ENCODE measurements at regions not wholly inside any gene's neighbourhood (a gene's known extent, or its start where the extent isn't known, plus 50 kb on each side); places are given as distances from the start of the nearest gene placed in this dataset.

DNA sequence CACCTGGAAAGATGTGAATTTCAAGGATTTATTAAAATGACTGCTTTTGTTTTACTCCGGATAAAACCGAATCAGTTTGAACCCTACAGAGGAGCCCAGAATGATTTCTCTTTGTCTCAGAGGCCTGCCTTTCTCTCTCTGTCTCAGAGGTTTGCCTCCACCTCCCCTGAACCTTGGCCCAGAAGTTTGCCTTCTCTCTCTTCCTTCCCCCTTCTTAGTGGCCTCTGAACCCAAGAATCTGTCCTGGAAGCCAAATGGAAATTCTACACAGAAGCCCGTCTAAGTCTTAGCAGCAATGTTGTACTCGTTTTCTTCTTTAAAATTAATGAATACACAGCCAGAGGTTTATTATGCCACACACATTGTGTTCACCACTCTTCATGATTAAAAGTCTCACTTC is 200.7 kb downstream of the SOCS6 start:
- FAIRE-seq: no peak

DNA sequence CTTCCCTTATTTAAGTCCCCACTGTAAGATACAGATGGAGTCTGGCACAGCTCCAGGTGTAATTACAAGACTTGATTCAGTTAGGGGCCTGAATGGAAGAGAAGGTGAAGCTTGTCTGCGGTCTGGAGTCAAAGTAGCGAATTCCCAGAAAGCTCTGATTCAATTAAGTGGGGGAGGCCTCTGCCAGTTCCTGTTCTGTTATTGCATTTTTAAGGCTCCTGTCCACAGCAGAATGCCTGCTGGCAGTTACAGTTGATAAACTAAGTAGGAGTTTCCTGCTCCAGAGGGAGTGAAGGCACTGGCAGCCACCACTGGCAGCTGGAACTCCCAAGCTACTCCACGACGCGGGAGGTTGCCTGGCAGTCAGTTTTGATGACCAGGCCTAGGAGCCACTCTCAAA is 181.1 kb downstream of the SOCS6 start:
- FAIRE-seq: no peak

DNA sequence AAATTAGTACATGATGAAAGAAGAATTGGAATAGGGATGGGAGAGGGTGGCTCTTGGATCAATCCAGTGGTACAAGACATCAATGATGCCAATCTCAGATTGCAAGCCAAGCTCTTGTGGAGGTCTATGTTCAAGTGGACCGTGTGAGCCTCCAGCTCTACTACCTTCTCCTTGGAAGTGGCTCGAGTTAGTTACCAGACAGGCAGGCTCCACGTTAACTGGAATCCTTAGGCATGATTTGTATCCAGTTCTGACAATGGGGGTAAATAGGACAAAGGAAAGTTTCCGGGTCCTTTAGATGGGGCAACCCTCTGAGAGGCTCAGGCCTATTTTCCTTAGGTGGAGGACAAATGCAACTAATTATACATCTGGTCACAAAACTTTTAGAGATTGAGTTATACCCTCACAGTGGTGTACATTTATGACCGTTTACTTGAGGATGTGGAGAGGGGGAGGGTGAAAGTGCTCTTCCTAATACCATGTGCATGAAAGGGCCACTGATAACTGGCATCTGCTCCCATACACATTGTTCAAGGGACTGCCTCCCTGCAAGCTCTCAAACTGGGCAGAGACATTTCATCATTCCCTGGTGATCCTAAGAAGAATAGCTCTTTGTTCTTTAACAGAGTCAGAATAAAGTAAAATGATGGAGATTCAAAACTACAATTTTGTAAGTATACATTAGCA is 180.2 kb downstream of the SOCS6 start:
- no peak for FAIRE-seq

DNA sequence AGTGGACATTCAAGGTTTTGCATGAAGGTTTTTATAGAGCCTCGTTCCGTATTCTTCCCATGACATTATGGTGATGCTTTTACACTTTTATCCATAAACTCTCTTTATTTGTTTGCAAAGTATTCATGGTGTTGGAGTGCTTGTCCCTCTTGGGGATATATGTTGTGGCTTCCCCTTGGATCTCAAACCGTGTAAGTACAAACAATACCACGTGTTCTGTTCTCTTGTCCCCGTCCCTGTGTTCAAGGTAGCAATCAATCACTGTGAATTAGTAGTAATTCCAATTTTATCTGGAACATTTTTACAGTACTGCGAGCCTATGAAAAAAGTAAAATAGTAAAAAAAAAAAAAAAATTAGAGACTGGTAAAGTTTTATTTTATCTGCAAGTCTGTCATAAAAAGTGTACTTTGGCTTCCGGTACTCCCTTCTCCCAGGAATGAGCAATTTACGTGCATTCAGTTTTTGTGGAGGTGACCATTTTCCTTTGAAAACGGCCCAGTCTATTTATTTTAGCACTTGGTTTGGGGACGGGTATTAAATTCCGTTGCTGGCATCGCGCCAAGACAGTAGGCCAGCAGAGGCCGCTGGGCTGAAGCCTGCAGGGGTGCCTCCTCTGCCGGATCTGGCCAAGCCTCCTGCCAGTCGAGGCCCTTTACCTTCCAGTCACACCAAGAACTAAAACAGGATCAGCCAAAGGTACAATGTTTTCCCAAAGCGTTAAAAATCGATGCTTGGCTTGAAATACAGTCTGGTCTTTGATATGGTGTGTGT is 175.7 kb downstream of the SOCS6 start:
- peak; percentile 30 for FAIRE-seq

DNA sequence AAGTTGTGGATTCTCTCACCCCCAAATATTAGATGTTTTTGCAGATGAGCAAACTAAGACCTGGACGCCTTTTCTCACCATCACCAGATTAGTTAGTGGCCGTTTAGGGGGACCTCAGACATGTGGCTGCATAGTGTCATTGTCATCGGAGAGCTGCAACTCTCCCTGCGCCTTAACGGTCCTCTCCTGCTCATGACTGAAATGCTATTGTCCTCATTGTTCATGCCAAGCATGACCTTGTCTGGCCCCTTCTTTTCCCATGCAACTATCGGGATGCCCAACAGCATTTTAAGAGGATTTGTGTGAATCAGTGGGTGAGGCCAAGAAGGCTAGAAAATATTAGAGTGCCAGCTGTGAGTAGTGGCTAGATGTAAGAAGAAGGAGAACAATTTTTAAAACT is 174.2 kb downstream of the SOCS6 start:
- FAIRE-seq: no peak

DNA sequence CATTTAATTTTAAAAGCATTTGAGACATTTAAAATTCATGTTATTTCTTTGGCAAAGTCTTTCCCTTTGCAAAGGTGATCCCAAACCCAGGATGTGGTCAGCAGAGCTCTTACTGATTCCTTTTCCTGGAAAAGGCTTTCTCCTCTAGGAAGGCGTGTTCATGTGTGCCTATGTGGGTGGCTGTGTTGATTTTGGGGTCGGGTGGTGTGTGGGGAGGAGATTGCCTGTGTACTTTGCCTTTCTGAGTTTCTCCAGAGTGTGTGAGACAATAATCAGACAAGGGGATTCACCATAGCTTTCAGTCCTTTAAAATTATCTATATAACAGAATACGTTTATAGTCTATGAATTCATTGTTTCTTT is 173.2 kb downstream of the SOCS6 start:
- FAIRE-seq: no peak

DNA sequence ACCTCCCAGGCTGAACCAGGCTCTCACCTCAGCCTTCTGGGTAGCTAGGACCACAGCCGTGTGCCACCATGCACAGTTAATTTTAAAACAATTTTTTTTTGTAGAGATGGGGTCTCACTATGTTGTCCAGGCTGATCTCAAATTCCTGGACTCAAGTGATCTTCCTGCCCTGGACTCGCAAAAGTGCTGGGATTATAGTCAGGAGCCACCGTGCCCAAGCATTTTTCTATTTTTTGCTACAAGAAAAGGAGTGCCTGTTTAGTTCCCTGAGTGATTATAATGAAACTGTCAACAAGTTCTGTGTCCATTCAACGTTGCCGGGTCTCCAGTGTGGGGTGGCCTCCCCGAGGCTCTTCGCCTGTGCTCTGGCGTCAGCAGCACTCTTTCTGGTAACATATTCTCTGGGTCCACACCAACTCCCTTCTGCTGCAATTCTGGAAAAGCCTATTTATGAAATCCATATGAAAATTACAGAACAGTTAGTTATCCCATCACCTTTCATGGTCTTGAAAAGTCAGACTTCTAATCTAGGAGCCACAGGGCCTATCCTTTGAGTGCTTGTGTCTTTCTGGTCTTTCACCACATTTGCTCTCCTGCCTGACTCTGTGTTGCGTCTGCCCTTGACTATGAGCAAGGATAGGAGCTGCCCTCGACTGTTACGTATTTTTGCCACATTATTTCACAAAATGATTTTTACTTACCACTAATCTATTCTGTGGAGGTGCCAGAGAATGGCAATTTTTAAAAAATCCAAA is 172.7 kb downstream of the SOCS6 start:
- FAIRE-seq: no peak

DNA sequence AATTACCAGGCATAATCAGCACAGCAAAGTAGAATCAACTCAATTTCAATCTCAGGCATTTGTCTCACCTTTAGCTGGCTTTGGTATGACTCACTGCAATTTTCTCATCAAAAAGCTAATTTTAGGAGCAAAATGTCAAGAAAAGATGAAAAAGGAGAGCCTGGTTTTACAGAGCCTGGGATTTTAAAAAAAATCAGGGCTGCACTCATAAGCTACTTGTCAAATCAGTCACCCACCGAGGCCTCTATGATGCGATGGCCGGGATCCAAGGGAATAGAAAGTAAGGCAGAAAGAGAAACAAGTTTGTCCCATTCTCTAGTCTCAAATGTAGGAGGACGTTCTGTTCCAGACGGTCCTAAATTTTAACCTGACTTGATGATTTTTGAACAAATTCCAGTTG is 170.9 kb downstream of the SOCS6 start:
- FAIRE-seq: no peak

DNA sequence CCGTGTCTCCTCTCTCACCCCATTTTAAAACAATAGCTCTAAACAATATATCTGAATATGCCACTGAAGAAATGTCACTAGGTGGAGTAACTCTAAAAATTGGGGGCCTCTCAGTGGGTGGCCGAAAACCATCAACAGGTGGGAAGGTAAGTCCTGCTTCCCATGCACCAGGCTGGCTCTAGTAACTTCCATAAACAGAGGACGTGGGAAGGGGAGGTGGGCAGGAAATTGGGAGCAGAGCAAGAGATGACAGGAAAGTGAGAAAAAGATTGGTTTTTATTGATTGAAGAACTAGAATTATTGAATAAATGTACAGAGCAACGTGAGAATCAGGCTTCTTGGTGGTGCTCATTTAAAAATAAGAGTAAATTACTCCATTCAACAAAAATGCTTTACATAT is 170.4 kb downstream of the SOCS6 start:
- FAIRE-seq: no peak

DNA sequence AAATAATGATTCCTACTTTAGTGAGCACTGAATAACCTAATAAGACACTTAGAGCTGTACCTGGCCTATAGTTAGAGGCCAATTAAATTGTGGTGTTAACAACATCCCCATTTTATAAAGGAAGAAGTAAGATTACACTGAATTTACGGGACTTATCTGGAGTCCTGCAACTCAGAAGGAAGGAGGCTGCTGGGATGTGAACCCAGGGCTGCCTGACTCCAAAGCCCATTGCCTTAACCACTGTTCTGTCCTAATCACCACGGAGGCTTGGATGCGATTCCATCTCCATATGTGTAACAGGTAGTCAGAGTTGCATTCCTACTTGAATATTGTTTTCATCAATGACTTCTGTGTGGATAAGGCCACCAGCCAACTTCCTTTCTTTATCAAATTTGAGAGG is 168.9 kb downstream of the SOCS6 start:
- FAIRE-seq: no peak

DNA sequence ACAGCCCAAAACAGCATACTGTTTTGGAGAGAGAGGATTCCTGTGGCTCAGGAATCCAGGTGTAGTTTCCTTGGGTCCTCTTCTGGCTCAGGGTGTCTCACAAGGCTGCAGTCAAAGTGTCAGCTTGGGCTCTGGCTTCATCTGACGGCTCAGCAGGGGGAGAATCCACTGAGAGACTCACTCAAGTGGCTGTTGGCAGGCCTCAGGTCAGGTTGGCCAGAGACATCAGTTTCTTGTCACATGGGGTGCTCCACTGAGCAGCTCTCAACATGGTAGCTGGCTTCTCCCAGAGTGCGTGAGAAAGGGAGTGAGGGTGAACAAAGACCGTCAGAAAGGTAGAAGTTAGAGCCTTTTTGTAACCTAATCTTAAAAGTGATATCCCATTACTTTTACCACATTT is 168.4 kb downstream of the SOCS6 start:
- FAIRE-seq: no peak

DNA sequence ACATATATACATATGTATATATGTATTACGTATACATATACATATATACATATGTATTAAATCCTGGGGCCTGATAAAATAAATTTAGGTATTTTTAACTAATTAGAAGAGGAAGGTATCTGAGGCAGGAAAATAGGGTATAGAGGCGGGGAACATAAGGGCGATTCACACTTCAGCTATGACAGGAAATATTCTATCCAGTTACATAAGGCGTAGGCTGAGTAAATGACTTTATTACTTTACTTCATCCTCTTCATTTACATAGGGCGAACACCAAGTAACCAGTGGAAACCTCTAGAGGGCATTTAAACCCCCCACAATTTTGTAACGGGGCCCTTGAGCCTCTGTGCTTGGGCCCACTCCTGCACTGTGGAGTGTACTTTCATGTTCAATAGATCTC is 167.5 kb downstream of the SOCS6 start:
- FAIRE-seq: no peak

DNA sequence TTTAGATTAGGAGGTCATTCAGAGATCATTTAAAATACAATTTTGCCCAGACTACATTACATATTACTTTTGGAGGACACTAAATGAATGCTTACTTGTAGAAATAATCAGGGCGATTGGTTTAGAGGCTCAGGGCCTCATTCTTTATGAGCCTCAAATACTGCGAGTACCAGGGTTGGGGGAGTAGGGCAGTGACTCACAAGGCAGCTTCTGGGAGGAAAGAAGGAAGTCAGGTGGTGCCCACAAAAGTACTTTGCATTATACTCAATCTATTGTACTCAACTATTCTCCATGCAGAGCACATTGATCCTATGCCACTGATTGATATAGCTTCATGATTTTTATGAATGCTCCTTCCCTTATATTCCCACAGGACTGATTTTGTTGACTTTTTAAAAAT is 166.9 kb downstream of the SOCS6 start:
- FAIRE-seq: no peak

DNA sequence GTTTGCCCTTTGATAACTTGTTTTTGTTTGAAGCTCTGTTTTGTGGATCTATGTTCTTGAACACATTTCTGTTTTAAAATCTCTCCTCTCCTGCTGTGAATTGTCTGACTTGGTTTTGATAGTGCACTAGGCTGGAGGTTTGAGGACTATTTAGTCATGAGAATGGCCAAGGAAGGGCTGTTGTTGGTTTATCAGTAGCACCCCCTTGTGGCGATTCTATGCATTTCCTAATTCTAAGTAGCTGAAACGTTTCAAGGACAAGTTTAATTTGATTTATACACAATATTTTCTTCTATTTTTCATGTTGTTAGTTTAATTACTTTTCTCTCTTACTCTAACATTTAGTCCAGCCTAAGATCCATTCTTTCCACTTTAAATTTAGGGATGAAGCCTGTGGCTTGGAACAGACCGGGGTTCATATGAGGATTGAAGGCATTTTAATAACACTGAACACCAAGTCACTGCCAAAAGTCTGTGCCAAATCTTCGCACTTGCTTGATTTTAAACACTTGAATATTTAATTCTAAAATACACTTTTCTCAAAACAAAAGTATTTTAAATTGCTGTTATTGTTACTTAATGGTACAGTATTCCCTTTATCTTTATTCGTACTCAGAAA is 166.0 kb downstream of the SOCS6 start:
- peak; percentile 92 for FAIRE-seq

DNA sequence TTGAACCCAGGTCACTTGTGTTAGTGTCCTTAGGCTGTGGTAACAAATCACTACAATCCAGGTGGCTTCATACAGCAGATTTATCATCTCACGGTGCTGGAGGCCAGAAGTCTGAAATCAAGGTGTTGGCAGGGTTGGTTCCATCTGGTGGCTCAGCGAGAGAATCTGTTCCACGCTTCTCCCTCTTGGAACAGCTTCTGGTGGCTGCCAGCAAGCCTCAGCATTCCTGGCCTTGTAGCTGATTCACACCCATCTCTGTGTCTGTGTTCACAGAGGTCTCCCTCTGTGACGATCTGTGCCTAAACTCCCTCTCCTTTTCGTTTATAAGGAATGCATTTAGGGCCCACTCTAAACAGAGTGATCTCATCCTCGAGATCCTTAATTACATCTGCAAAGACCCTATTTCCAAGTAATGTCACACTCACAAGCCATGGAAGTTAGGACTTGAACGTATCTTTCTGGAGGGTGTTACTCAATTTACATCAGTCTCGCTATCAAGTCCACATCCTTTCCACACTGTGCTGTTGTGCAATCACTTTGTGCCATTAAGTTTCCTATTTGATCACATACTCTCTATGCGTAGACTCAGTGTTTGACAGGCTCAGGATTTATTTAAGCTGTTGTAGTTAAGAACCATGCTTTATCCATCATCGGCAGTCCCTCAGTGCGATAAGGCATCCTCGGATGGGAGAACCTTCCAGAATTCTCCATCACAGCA is 164.4 kb downstream of the SOCS6 start:
- no peak for FAIRE-seq

DNA sequence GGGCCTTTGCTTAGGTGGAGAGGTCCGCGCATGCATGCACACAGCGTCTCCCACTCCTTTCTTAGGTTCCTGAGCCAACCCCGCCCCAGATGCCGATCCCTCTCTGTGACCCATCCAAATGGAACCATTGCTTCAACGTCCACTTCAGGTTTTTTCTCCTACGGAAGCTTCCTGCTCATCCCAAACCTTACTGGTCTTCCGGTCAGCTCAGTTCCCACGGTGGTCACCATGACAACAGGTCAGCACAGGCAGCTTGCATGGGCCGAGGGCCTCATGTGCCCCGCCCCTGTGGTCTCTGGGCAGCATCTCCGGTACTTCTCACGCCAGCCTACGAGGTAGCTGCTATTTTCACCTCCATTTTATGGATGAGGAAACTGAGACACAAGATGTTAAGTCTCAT is 163.7 kb downstream of the SOCS6 start:
- no peak for FAIRE-seq

DNA sequence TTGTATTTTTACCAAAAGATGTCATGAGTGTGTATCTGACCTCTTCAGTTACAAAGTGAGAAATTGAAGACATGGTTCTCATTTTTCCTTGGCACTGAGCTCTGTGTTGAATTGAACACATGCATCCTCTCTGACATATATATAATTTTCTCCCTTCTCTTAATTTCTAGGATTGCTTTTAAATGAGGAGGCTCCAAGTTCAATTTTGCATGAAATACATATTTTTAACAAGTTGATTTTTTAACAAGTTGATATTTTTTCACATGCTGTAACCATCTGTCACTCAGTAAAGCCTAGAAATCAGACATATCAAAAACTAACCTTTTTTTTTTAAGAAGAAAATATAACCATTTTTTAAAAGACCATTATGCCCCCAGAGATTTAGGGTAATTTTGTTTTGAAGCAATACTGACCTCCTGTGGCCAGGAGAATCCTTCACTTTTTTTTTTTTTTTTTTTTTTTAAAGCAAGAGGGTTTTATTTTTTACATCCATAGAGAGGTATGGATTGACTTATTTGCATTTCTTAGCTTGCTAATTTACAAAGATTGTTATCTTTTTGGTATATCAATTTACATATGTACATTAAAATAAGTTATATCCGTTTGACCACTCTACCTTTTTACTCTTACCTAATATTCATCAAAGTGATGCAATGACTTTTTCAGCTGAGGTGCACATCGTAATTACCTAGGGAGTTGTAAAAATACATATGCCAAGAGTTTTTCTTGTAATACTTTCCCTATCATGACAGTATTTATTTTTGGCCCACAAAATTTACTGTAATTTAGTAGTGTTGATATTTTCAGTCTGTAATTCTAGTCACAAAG is 161.8 kb downstream of the SOCS6 start:
- FAIRE-seq: no peak

DNA sequence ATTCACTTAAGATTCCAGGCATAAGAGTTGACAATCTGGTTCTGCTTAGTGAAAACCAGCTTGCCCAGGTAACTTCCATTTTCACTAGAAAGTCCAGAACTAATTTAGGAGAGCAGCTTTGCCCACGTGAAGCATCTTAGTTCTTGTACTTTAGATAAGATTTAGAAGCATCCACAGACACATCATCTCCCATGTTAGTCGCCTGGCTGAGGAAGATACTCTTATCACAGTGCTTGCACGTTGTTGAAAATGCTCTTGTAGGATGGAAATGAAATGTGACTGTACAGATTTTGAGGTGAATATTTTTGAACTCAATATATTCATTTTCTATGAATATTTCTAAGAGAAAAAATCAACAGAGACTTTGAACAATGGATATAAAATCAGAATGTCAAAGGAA is 159.7 kb downstream of the SOCS6 start:
- FAIRE-seq: no peak

DNA sequence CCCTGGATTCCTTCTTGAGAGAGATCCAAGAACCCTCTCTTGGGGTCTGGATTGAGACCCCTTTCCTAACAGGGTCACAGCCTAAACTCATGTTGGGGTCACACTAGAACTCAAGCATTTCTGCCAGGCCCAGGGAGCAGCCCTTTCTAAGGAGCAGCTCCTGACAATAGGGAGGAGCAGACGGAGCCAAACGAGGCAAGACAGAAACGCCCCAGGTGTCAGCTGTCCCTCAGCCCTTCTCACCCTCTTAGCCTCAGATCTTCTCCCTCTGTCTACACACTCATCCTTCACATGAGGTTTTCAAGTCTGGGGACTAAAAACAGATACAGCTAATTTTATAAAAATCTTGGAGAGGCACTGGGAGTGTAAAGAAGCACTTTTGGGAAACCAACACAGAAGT is 157.2 kb downstream of the SOCS6 start:
- FAIRE-seq: no peak

DNA sequence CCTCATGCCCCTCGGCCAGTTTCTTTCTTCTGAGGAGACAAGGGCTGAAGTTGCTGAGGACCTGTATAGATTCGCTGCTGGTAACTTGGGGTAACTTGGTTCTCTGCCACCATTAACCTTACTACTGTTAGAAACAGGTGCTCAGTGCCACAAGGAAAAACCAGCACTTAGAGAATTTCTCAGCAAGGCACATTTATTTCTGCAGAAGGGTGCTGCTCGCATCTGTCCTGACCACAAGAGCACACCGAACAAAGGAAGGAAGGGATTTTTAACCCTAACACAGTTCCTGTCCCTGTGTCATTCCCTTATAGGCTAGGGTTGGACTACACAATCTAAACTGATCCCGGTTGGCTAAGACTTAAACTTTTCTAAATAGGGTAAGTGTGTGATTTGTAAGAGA is 154.1 kb downstream of the SOCS6 start:
- FAIRE-seq: no peak

DNA sequence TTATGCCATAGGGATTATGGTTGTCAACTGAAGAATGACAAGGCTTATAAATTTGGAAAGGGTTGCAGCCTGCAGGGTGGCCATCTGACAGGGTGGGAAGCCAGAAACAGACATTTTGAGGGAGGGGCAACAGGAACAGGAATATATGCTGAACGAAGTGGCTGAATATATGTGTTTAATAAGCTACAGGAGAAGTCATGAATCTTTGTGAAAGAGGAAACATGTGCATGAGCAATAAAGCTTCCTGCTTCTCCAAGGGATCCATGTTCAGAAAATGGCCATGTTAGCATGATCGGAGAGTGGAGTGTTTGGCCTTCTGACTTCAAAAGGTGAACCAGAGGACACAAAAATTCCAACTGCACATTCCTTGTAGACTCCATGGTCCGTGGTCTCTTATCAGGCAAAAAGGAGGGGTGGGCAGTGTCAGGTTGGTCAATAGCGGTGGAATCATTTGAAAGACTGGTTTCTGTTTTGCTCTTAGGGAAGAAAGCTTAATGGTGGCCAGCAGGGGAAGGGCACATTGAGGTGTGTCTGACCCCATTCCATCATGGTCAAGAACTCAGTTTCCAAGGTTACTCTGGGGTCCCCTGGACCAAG is 144.1 kb downstream of the SOCS6 start:
- FAIRE-seq: no peak

DNA sequence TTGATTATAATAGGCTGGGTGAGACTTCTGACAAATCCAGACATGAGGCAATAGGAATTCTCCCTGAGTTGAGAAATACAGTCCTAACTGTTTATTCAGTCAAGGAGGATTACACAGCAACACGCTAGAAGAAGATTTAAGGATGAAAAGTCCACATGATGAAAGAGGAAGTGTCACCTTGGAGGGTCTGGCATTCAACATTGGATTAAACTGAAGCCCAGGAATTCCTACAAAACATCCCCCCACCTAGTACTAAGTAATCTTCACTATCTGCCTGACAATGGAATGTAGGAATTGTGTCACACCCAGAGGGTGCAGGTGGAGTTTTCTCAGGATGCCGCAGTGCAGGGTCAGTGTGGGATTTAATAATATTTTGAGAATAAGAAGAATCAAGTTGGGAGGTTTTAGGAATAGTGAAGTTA is 142.4 kb downstream of the SOCS6 start:
- FAIRE-seq: no peak
